Brain microvascular endothelial cell (primary cell): ENCODE measurements at regions not wholly inside any gene's neighbourhood (a gene's known extent, or its start where the extent isn't known, plus 50 kb on each side); places are given as distances from the start of the nearest gene placed in this dataset.
"Not testable (repeated sequence)": the region's sequence is repeated elsewhere in the genome, so short reads cannot be mapped to it uniquely, and the experiment has no call there.

ENCODE experiments used
- DNase-seq: peaks from one replicate; pipeline ENCODE4 v3.0.0-alpha.2; 2020
- H3K27ac ChIP-seq: fragments of 250-450 bp; sonication (Bioruptor Pico); 2 replicates; pipeline ENCODE4 v1.5.1; 2020; ENCODE audit warnings: mild to moderate bottlenecking, moderate library complexity
- H3K27me3 ChIP-seq: fragments of 250-450 bp; sonication (Bioruptor Pico); replicated peaks from 2 replicates; pipeline ENCODE4 v1.5.1; 2020; ENCODE audit warnings: mild to moderate bottlenecking
- H3K36me3 ChIP-seq: fragments of 250-450 bp; sonication (Bioruptor Pico); replicated peaks from 2 replicates; pipeline ENCODE4 v1.5.1; 2020; ENCODE audit warnings: mild to moderate bottlenecking
- H3K4me3 ChIP-seq: 2 replicates; pipeline ENCODE4 v1.5.1; 2011; ENCODE audit warnings: low read depth, mild to moderate bottlenecking, control low read depth, low read length, moderate library complexity
- in situ Hi-C: cut with HindIII; loops from 2 replicates; pipeline ENCODE4 v1.10.0; 2017; ENCODE audit warnings: low sequenced_read_pairs, low pct_ligation_motif_present
- TF ChIP-seq, protein P1 (sequence below): IDR thresholded peaks from 2 replicates; pipeline ENCODE4 v1.5.1; 2011; ENCODE audit warnings: low read depth, mild to moderate bottlenecking, moderate library complexity, low read length, control low read depth, inconsistent platforms; ENCODE audit errors: missing control alignments

DNA sequence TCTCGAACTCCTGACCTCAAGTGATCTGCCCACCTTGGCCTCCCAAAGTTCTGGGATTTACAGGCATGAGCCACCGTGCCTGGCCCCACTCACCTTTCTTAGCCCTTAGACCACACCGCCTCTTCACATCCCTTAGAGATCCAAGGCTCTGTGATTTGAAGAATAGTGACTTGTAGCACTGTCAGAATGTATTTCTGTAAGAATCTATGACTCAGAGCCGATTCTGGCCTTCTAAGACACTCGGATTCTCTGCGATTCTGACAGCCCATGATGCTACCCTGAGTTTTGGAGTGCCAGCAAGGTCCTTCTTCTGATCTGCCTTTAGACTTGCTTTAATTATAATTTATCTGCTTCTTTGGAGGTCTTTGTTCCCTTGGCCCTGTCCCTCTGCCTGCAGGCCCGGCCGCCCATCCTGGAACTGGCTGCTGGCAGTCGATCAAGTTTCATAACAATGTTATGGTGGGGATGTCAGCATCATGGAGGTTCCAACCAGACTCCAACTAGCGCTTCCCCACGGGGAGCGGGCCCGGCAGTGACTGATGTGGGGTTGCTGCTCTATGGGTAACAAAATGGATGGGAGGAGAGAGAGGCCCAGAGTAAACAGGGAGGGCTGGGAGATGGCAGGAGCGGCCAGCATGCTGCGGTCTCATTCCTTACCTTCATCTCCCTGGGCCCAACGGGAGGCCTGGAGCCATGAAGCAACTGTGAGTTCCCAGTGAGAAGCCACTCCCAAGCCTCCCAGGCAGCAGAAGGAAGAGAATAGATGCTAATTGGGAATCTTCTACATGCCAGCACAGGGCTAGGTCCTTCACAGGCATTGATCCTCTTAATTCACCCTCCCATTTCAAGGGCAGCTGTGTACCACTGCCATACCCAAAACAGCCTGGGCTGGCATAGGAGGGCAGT lies 55.7 kb upstream of the RASD2 start:
- no peak overlapping the region for H3K4me3 ChIP-seq
- peaks cover 2% of the 10 kb centered on the region for H3K27me3 ChIP-seq
- H3K27ac ChIP-seq: no peak overlapping the region
- in situ Hi-C loops: no loop called here
- DNase-seq: no peak
- TF ChIP-seq, protein P1, sequence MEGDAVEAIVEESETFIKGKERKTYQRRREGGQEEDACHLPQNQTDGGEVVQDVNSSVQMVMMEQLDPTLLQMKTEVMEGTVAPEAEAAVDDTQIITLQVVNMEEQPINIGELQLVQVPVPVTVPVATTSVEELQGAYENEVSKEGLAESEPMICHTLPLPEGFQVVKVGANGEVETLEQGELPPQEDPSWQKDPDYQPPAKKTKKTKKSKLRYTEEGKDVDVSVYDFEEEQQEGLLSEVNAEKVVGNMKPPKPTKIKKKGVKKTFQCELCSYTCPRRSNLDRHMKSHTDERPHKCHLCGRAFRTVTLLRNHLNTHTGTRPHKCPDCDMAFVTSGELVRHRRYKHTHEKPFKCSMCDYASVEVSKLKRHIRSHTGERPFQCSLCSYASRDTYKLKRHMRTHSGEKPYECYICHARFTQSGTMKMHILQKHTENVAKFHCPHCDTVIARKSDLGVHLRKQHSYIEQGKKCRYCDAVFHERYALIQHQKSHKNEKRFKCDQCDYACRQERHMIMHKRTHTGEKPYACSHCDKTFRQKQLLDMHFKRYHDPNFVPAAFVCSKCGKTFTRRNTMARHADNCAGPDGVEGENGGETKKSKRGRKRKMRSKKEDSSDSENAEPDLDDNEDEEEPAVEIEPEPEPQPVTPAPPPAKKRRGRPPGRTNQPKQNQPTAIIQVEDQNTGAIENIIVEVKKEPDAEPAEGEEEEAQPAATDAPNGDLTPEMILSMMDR: no peak
- no peaks in the 10 kb centered on the region for H3K36me3 ChIP-seq

DNA sequence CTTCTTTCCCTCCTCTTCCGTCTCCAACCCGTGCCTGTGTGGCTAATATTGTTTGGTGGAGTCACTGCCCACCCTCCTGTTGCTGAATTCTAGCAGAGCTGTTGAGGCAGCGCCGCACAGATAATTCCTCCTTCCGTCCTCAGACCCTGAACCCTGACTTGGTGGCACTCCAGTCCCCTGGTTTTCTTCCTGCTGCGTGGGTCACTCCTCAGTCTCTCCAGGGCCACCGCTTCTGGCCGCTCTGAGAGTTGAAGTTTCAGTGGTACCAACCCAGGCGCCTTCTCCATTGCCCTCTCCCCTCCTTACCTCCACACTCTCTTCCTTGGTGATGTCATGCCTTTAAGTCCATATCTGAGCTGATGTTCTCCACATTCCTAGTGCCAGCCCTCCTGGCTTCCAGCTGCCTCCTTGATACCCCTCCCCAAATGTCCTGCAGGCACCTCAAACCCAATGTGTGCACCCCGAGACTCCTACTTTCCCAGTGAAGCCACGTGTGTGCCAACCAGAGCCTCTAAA lies 54.5 kb upstream of the RASD2 start:
- Histone ChIP-seq H3K27me3 (peaks cover 2% of the 10 kb centered on the region), H3K4me3 (no peak overlapping the region)

DNA sequence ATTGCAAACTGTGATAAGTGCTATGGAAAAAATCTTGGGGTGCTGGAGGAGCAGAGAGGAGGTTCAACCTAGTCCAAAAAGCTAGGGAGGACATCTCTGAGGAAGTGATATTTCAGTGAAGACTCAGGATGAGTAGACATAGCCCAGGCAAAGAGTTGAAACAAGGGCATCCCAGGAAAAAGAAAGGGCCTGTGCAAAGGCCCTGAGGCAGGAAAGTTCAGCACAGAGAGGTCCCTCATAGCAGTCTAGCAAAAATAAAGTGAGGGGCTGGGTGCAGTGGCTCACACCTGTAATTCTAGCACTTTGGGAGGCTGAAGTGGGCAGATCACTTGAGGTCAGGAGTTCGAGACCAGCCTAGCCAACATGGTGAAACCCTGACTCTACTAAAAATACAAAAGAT lies 53.0 kb upstream of the RASD2 start:
- H3K4me3 ChIP-seq, DNase-seq, in situ Hi-C loops, H3K36me3 ChIP-seq, H3K27ac ChIP-seq, H3K27me3 ChIP-seq: not testable (repeated sequence)

More for the DNA sequence above, 54.5 kb upstream of the RASD2 start:
- TF ChIP-seq, protein P1: no peak
- in situ Hi-C loops: no loop called here
- Histone ChIP-seq H3K27ac (no peak overlapping the region), H3K36me3 (no peaks in the 10 kb centered on the region)
- DNase-seq: no peak

DNA sequence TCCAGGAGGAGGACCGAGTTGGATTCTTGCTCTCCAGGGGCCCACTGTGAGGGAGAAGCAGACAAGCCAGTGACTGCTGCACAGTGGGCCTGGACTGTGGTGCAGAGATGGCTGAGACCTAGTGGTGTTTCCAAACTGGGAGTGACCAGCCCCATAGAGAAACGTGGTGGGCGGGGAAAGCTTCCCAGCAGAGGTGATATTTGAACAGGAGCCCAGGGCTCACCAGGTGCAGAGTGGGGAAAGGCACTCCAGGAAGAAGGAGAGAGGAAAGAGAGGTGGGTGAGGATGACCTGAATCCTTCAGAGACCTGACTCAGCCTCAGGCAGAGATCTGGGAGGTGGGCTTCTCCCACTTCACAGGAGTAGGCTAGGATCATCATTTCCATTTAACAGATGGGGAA lies 52.1 kb upstream of the RASD2 start:
- Histone ChIP-seq H3K27me3 (peaks cover 2% of the 10 kb centered on the region), H3K4me3 (no peak overlapping the region), H3K36me3 (no peaks in the 10 kb centered on the region), H3K27ac (no peak overlapping the region)
- TF ChIP-seq, protein P1: no peak
- in situ Hi-C loops: no loop called here
- DNase-seq: no peak

DNA sequence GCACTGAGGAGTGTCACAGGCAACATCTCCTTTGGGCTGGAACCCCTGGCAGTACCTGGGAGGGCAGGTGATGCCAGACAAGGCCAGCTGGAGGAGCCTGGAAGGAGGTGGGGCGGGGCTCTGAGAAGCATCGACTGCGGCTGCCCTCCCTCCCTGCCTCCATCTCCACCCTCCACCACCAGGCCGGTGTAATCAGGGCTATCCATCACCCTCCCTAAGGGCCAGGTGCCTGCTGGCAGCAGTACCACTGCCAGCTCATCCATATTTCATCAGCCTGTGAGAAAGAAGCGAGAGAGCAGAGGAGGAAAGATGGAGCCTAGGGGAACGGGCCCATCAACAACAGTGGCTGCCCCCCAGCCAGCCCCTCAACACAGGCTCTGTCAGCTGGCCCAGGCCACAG lies 51.4 kb upstream of the RASD2 start:
- no peak overlapping the region for H3K4me3 ChIP-seq
- H3K27me3 ChIP-seq: peaks cover 2% of the 10 kb centered on the region
- no peak overlapping the region for H3K27ac ChIP-seq
- no peaks in the 10 kb centered on the region for H3K36me3 ChIP-seq
- no peak for DNase-seq
- in situ Hi-C loops: no loop called here
- TF ChIP-seq, protein P1: no peak
